HTR-8/SVneo (cell line): ENCODE measurements at regions not wholly inside any gene's neighbourhood (a gene's known extent, or its start where the extent isn't known, plus 50 kb on each side); places are given as distances from the start of the nearest gene placed in this dataset.
"Not testable (repeated sequence)": the region's sequence is repeated elsewhere in the genome, so short reads cannot be mapped to it uniquely, and the experiment has no call there.

Experiments
- DNase-seq: peaks from one replicate; pipeline ENCODE4 v3.0.0; 2011; ENCODE audit warnings: low spot score, mixed read lengths; ENCODE audit not compliant: insufficient read length
- FAIRE-seq: peaks from 2 replicates; lab custom pipeline; 2011; peaks lifted over from hg19 to GRCh38; lab: Jason Lieb, UNC

DNA sequence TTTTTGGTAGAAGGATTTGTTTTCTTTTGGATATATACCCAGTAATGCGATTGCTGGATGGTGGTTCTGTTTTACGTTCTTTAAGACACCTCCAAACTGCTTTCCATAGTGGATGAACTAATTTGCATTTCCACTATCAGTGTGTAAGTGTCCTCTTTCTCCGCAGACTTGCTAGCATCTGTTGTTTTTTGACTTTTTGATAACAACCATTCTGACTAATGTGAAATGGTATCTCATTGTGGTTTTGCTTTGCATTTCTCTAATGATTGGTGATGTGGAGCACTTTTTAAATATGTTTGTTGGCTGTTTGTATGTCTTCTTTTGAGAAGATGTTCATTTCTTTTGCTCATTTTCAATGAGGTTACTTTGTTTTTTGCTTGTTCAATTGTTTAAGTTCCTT, 260.9 kb upstream of the CWC22 start:
- no peak for DNase-seq
- no peak for FAIRE-seq

DNA sequence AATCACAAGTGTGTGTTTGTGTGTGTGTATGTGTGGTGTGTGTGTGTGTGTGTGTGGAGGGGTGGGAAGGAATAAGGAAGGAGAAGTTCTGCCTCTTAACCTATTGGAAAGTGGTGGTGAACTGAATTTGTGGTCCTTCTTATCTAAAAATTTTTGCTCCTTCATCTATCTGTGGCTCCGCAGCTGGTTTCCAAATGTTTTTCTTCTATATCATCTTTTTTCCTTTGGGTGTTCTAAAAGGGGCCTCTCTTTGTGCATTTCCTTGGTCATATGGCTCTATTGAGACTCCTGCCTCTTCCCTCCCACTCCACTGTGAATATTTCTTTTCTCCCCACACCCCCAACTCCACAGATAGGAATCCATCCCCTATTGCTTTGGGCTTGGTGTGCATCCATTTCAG, 254.9 kb upstream of the CWC22 start:
- FAIRE-seq (no peak), DNase-seq (no peak)

DNA sequence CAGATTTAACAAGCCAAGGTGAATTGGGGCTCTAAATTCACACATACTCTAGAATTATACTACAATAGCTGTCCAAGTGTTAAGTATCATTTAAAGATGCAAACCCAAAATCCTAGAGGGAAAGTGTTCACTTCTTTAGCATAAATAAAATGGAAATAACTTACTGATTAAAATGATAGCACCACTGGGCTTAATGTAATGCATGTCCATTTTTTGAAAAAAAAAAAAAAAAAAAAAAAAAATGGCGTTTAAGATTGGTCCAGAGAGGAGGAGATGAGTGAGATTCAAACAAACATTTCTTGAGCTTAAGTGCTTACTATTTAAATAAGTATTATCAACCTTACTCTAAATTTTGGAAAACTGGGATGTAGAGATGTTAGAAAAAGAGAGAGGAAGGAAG, 251.5 kb upstream of the CWC22 start:
- FAIRE-seq (no peak), DNase-seq (no peak)

DNA sequence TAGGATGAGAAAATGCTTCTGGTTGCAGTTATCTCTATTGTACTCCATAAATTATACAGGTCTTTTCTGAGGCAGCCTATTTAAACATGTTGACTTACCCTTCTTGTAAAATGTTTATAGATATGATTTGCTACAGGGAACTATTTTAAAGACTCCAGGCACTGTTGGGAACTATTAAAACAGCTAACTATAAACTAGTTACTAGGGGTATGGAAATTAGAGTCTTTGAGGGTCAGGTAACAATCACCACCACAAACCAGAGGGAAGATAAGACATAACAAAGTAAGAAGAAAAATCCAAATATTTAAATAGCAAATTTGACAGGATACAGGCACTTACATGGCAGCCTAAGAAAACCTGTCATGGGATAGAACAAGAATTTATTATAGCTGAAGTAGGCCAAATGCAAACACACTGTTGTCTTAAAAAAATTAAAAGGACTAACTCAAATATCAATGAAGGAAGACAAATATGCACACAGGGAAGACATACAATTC, 251.0 kb upstream of the CWC22 start:
- FAIRE-seq = no peak
- DNase-seq = no peak

DNA sequence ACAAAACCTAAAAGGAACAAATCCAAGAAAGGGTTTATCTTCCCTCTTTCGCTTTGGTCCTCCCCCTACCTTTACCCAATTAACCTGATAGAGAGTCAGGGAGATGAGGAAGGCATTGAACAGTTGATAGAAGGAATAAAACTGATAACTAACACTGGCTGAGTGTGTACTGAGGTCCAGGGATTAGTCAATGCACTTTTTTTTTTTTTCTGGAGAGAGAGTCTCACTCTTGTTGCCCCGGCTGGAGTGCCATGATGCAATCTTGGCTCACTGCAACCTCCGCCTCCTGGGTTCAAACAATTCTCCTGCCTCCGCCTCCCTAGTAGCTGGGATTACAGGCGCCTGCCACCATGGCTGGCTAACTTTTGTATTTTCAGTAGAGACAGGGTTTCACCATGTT, 250.2 kb upstream of the CWC22 start:
- FAIRE-seq = no peak

DNA sequence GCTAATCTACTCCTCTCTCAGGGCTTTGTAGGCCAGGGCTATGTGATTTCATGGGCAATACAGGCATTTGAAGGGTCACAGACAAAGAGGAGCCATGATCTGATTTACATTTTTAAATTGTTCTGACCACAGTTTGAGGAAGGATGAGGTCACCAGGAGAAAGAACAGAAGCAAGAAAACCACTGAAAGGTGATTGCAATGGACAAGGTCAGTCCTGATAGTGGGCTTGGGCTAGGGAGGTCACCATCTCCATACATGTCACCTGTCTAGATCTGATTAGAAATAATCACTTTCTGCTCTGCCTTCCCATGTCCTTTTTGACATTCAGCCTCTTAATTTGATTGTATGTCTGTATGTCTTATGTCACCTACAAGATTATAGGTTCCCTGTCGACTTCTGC, 248.9 kb upstream of the CWC22 start:
- no peak for FAIRE-seq
- DNase-seq = no peak

More for the DNA sequence above, 250.2 kb upstream of the CWC22 start:
- DNase-seq = no peak

DNA sequence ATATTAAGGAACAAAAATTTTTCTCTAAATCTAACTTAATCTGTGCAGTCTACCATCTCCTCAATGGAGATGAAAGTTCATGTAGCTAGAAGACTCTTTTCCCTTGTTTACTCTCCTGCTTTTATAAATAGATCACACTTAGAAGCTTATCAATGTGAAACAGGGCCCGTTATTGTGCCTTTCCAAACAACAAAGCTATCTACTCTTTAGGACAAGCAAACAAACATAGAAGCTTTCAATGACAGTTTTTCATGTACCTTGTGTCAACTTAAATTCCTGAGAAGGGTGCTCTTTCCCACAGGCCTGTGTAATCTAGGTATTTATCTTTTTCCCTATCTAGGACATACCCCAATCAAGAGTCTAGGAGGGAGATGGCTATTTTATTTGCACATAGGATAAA, 247.8 kb upstream of the CWC22 start:
- FAIRE-seq = no peak

DNA sequence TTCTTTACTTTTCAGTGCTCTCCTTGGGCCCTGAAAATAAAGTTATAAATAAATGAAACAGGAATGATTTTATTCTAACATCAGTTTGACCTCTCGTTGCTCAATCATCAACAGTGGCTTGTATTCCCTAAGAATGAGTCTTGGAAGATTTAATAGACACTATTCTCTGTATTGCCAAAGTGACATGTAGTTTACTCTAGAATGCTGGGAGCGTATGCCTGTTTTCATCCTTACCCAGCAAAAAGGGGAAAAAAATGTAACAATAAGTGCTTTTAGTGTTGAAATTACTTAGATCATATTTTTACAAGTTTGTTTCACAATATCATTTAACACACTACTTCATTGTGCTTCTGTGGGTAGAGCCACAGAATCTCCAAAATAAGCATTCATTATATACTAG, 240.6 kb upstream of the CWC22 start:
- FAIRE-seq = no peak
- DNase-seq = no peak

More for the DNA sequence above, 247.8 kb upstream of the CWC22 start:
- no peak for DNase-seq

DNA sequence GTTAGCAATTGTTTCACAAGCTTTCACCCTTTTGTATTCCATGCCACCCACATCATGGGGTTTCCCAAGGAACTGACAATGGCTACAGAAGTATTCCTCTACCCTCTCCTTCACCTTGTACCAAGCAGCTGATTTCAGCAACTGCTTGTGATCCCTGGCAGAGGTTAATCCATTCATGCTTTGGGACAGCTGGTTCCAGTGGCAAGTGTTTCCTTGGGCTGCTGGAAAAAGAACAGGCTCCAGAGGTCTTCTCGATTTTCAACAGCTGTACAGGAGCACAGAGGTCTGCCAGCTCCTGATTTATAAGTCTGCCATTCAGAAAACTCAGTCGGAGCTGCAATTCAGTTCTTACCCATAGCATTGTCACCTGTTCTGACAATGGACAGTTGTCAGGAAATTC, 239.2 kb upstream of the CWC22 start:
- DNase-seq (no peak), FAIRE-seq (no peak)

DNA sequence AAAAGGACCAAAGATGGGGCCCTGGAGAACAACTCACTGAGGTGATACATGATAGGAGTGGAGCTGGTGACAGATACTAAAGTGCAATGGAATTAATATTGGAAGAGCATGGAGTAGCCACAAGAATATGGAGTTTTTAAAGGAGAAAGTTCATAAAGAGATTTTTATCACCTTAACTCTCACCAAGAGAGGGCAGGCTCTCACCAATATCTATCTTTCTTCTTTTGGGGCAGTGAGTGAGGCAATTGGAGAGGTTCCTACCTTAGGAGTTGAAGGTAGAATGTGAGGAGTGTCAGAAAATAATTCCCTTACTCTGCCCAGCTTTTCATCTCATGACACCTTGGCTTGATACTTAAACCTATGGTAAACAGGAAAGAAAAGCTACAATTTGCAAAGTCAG, 233.7 kb upstream of the CWC22 start:
- FAIRE-seq = no peak
- DNase-seq = no peak

DNA sequence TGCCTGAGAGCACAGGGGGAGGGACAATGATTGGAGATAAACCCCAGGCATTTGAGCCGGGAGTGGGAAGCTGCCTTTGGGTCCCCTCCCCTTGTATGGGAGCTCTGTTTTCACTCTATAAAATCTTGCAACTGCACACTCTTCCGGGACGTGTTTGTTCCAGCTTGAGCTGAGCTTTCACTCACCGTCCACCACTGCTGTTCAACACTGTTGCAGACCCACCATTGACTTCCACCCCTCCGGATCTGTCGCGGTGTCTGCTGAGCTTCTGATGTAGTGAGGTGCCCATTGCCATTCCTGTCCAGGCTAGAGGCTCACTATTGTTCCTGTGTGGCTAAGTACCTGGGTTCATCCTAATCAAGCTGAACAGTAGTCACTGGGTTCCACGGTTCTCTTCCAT, 231.6 kb upstream of the CWC22 start:
- FAIRE-seq (no peak), DNase-seq (no peak)

DNA sequence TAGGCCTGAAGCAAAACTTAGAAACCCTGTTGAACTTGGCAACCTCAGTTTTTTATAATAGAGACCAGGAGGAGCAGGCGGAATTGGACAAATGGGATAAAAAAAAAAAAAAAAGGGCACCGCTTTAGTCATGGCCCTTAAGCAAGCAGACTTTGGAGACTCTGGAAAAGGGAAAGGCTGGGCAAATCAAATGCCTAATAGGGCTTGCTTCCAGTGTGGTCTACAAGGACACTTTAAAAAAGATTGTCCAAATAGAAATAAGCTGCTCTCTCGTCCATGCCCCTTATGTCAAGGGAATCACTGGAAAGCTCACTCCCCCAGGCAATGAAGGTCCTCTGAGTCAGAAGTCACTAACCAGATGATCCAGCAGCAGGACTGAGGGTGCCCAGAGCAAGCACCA, 229.0 kb upstream of the CWC22 start:
- FAIRE-seq, DNase-seq: not testable (repeated sequence)

DNA sequence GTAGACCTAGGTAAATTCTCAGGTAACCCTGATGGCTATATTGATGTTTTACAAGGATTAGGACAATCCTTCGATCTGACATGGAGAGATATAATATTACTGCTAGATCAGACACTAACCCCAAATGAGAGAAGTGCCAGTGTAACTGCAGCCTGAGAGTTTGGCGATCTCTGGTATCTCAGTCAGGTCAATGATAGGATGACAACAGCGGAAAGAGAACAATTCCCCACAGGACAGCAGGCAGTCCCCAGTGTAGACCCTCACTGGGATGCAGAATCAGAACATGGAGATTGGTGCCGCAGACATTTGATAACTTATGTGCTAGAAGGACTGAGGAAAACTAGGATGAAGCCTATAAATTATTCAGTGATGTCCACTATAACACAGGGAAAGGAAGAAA, 228.4 kb upstream of the CWC22 start:
- not testable (repeated sequence) for DNase-seq, FAIRE-seq

DNA sequence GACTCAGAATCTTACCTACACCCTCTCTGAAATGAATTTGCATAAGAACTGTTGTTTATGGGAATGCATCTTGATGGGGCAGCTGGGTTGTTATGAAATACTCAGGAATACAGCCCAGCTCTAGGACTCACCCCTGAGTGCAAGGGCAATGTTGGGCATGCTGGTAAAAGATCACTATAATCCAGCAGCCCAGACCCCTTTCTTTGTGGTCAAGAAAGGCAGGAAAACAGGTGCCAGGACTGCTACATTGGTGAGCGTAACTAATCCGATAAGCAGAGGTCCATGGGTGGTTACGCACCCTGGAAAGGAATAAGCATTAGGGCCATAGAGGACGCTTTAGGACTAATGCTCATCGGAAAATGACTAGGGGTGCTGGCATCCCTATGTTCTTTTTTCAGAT, 227.9 kb upstream of the CWC22 start:
- FAIRE-seq, DNase-seq: not testable (repeated sequence)

DNA sequence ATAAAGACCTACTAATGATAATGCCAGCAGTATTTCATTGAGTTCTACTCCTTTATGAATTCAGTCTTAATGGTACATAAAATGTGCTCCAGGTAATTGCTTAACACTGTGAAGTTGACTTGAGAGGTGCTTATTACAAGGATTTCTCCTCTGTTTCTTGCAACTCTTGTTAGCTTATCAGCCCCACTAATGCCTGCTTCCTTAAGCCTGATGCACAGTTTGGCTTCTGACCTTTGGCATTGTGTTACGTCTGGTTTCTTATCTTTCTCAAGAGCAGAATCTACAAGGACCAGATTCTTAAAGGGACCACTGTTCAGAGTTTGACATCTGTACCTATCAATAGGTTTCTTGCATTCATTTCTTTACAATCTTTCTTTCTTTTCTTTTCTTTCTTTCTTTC, 223.9 kb upstream of the CWC22 start:
- FAIRE-seq = no peak

DNA sequence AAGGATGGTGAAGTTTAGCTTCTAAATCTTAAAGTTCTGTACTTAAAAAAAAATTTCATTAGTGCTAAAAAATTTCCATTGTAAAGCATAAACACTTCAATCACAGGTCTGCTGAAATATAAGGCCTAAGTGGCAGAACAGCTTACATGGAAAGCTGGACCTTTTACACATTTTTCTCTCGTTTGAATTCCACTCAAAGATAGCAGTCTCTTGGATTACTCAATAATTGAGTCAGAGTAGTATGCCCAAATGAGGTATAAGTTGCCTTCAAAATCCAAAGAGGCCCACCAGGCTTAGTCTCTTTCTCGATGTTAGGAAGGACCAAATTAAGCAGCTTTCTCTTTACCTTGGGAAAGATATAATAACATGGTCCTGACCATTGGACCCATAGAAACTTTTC, 220.4 kb upstream of the CWC22 start:
- no peak for DNase-seq
- FAIRE-seq = no peak

More for the DNA sequence above, 223.9 kb upstream of the CWC22 start:
- no peak for DNase-seq

DNA sequence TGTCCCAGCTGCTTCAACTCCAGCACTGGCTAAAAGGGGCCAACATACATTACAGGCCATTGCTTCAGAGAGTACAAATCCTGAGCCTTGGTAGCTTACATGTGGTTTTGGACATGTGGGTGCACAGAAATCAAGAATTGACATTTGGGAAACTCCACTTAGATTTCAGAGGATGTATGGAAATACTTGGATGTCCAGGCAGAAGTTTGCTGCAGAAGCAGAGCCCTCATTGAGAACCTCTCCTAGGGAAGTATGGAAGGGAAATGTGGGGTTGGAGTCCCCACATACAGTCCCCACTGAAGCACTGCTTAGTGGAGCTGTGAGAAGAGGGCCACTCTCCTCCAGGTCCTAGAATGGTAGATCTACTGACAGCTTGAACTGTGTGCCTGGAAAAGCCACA, 218.0 kb upstream of the CWC22 start:
- FAIRE-seq (no peak), DNase-seq (no peak)

DNA sequence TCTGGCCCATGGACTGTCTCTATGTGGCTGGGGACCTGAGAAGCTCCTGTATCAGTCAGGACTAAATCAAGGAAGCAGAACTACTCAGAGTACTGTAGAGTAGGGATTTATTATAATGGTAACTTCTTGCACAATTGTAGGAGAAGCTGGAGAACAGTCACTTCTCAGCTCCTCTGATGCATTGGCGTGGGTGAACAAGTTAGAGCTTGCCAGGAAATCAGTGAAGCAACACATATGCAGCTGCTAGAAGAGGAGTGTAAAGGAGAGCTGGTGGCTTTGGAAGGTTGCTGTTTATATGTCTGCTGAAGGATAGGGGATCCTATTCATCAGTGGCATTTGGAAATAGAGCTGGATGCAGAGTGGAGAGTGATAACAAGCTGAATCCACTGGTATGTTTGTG, 215.5 kb upstream of the CWC22 start:
- FAIRE-seq (no peak), DNase-seq (no peak)

DNA sequence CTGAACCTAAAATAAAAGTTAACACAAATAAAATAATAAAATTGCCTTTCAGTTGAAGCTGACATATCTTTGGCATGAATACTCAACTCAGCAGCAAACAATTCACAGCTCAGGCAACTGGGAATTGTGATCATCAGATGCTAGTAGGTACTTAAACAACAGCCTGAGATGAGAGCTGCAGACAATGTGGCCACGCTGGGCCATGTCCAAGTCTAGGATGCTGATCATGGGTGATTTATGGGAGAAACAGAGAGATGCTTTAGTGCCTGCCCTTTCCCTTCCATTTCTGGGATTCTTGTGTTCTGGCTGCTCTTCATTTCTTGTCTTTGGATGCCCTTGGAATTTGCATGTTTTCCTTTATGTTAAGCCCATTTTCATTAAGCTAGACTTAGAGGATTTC, 212.4 kb upstream of the CWC22 start:
- FAIRE-seq = no peak
- DNase-seq = no peak

DNA sequence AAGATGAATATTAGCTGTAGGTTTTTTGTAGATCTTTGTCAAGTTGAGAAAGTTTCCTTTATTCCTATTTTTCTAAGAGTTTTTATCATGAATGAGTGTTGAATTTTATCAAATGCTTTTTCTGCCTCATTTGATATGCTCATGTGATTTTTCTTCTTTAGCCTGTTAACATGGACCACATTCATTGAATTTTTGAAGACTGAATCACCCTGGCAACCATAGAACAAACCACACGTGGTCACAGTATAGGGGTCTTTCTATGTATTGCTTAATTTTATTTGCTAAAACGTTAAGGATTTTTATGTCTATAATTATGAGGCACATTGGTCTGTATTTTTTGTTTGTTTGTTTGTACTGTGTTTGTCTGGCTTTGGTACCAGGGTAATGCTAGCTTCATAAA, 201.7 kb upstream of the CWC22 start:
- FAIRE-seq (no peak), DNase-seq (peak; percentile 12)

DNA sequence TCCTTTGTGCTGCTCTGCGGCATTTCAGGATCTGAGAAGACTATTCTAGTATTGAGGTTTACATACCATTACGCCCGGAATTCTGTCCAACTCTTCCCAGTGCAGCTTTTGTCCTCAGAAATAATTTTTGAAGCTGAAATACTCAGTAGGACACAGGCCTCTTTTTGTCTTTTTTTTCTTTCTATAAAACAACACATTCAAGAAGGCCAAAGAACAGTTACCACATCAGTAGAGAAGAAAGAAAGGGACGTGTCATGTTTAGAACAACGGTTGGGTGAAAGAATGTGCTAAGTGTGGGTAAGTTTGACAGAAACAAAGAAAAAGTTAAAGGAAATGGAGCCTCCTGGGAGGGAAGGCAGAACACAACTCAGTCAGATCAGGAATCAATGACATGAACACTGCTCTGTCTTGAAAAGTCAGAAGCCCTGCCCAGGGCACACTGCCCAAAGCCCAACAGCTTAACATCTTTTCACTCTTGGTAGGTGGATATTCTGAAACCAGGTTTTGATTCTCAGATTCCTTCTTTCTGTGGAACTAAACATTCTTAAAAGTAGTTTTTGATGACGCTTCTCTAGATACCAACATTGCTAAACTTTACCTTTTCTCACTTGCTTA, 198.6 kb upstream of the CWC22 start:
- FAIRE-seq (no peak), DNase-seq (no peak)

DNA sequence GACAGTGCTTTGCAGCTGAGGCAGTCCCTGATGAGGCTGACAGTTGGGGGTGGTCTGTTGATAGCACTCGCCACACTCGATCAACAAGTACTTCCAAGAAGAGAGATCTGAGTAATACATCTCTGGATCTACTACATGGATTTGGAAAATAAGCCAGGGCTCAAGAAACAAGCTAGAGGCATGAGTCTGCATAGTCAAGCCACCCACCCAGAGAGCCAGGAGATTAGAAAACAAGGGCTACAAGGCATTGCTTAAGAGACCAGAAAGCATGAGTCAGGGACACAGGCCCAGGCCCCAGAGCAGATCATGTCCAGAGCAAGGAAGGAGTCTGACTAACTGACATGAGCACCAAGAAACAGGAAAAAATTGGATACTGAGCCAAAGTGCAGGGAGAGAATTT, 196.9 kb upstream of the CWC22 start:
- FAIRE-seq (no peak), DNase-seq (no peak)
